ENCODE measurements at regions not wholly inside any gene's neighbourhood (a gene's known extent, or its start where the extent isn't known, plus 50 kb on each side); places are given as distances from the start of the nearest gene placed in this dataset.
"Not testable (repeated sequence)": the region's sequence is repeated elsewhere in the genome, so short reads cannot be mapped to it uniquely, and the experiment has no call there.

- not testable (repeated sequence) for TF ChIP-seq USF1 (IDR thresholded peaks at IDR 0.05; ENCODE audit: borderline replicate concordance, extremely low read length, insufficient read depth, low read depth, low read length); NRF1 (conservative IDR thresholded peaks at IDR 0.05; ENCODE audit: low read depth, low read length); FOXK2 (IDR thresholded peaks at IDR 0.05); PAX8 (IDR thresholded peaks at IDR 0.05); CBX3 (IDR thresholded peaks at IDR 0.05; ENCODE audit: borderline replicate concordance, low read depth)
Measured at GRCh38 chrX:5666689-5667088, 562.0 kb downstream of the NLGN4X start.

Data from GM12878 (cell line).